Epithelial cell of esophagus (primary cell): ENCODE measurements at regions not wholly inside any gene's neighbourhood (a gene's known extent, or its start where the extent isn't known, plus 50 kb on each side); places are given as distances from the start of the nearest gene placed in this dataset.
"Not testable (repeated sequence)": the region's sequence is repeated elsewhere in the genome, so short reads cannot be mapped to it uniquely, and the experiment has no call there.

ENCODE experiments used
- DNase-seq: peaks from one replicate; pipeline ENCODE4 v3.0.0; 2010; ENCODE audit warnings: low read depth
- H3K4me3 ChIP-seq: 2 replicates; pipeline ENCODE4 v1.5.1; 2011; ENCODE audit warnings: mild to moderate bottlenecking, low read length, control low read depth
- TF ChIP-seq, protein P1 (sequence below): IDR thresholded peaks from 2 replicates; pipeline ENCODE4 v1.5.1; 2011; ENCODE audit warnings: low read depth, mild to moderate bottlenecking, low read length, control low read depth, inconsistent platforms; ENCODE audit not compliant: insufficient read depth; ENCODE audit errors: missing control alignments

DNA sequence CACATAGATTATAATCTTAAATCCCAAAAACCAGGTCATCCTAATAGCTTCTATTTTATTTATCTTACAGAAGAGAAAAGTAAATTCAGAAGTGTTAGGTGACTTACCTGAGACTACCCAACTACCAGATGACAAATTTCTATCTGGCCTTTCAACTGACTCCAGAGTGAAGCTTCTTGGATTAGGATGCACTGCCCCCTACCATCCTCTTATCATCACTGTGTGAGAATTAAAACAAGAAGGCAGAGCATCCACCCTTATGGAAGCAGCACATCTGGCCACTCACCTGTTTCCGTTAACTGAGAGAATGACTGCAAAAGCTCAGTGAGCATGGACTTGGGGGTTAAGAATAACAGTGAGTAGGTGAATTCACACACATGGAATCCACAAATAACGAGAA lies 502.6 kb upstream of the TECRL start:
- no peak overlapping the region for H3K4me3 ChIP-seq
- no peak for DNase-seq
- TF ChIP-seq, protein P1, sequence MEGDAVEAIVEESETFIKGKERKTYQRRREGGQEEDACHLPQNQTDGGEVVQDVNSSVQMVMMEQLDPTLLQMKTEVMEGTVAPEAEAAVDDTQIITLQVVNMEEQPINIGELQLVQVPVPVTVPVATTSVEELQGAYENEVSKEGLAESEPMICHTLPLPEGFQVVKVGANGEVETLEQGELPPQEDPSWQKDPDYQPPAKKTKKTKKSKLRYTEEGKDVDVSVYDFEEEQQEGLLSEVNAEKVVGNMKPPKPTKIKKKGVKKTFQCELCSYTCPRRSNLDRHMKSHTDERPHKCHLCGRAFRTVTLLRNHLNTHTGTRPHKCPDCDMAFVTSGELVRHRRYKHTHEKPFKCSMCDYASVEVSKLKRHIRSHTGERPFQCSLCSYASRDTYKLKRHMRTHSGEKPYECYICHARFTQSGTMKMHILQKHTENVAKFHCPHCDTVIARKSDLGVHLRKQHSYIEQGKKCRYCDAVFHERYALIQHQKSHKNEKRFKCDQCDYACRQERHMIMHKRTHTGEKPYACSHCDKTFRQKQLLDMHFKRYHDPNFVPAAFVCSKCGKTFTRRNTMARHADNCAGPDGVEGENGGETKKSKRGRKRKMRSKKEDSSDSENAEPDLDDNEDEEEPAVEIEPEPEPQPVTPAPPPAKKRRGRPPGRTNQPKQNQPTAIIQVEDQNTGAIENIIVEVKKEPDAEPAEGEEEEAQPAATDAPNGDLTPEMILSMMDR: no peak

DNA sequence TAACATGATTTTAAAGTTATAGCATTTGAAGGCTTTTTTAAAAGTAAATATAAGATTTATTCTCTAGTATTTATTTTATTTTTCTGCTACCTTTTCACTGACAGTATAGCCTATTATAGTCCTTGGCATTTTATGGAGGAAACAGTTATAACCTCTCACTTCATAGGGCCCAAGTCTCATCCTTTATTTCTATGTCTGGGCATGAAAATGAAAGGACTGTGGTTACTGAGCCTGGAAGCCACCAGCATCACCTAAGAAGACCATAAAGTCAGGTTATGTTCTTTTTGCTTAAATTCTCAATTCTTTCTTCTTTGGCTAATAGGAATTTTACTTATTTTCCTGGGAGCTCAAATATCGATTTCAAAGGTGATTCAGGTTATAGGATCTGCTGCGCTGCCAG lies 494.7 kb upstream of the TECRL start:
- DNase-seq: no peak
- H3K4me3 ChIP-seq: no peak overlapping the region

DNA sequence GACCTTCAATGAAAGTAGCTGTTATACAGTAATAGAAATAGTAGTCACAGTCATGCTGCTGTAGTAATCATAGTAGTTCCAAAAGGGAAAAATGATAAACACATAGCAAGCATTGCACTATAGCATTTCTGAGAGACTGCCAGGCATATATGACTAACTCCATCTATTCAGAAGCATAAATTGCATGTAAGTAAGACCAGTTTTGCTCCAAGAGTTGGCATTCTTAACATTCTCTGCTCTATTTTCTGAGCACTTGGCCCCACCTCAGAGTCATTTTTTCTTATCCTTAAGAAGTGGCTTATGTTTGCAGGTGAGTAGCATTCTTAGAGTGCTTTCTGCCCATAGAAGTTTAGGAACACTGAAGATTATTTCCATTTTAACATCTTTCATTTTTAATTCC lies 490.3 kb upstream of the TECRL start:
- H3K4me3 ChIP-seq: no peak overlapping the region
- TF ChIP-seq, protein P1: no peak
- DNase-seq: peak; percentile 10

More for the DNA sequence above, 494.7 kb upstream of the TECRL start:
- TF ChIP-seq, protein P1: no peak

DNA sequence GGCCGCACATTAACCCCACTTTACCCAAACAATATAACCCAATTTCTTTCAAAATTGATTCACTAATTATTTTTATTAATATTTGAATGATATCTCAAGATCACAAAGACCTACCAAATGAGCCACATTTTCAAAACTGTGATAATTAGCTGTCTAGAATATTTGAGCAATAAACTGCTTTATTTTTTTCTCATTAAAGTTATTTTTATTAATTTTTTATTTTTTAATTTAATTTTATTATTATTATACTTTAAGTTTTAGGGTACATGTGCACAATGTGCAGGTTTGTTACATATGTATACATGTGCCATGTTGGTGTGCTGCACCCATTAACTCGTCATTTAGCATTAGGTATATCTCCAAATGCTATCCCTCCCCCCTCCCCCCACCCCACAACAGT lies 489.8 kb upstream of the TECRL start:
- H3K4me3 ChIP-seq, DNase-seq: not testable (repeated sequence)

DNA sequence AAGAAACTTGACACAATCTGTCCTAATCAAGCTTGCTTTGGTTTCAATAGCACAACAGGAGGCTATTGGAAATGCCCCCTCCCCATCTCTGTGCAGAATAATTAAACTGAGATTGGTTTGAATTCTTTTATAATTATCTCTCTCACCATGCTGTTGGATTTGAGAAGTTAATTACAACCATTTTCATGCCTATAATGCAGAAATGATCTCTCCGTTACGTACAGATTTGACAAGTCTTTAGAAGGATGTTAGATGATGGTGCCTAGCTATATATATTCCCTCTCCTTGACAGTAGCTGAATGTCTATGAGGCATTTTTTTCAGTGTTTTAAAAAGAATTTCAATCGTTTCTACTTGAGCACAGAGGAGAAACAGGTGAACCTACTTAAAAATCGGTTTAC lies 488.4 kb upstream of the TECRL start:
- DNase-seq: no peak
- no peak overlapping the region for H3K4me3 ChIP-seq
- TF ChIP-seq, protein P1: no peak

DNA sequence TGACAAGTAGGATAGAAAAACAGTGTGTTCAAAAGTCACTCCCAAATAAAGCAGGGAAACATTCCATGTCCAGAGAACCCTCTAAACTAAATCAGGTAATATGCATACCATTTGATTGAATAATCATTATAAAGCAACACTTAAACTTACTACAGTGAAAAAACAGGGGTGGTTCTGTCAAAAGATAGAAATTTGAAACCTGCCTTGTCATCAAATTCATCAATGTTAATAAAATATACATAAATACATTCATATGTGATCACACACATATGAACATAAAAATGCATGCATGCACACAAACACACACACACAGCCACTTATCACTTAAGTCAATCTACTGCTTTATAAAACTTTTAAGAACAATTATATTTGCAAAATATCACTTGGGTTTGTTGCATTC lies 485.8 kb upstream of the TECRL start:
- no peak for DNase-seq
- no peak overlapping the region for H3K4me3 ChIP-seq
- TF ChIP-seq, protein P1: no peak

DNA sequence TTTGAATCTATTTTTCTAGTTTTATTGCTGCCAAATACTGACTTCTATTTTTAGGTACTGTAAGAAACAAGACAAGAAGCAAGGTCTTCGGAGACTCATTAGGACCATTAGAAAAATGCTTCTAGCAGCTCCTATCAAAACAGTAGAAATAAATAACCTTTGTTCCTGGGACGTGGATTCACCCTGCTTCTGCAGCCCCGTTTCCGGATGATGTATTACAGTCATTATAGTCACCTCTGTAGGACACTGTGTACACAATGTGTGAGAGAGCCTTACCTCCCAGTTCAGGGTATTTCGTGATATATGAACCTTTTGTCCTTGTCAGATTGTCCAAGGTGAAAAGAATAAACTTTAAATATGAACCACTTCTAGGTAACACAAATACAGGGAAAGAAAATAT lies 484.0 kb upstream of the TECRL start:
- no peak overlapping the region for H3K4me3 ChIP-seq
- no peak for DNase-seq
- TF ChIP-seq, protein P1: no peak
